ENCODE measurements at regions not wholly inside any gene's neighbourhood (a gene's known extent, or its start where the extent isn't known, plus 50 kb on each side); places are given as distances from the start of the nearest gene placed in this dataset.
"Not testable (repeated sequence)": the region's sequence is repeated elsewhere in the genome, so short reads cannot be mapped to it uniquely, and the experiment has no call there.

GRCh38 chr5:70585996-70586395, 170.8 kb downstream of the GTF2H2C_2 start:
- H3K27me3 Mint-ChIP-seq (ENCODE audit: unreplicated experiment); H3K27ac Mint-ChIP-seq (ENCODE audit: unreplicated experiment): not testable (repeated sequence)

More at GRCh38 chr5:70585996-70586395, 170.8 kb downstream of the GTF2H2C_2 start:
- H3K9me3 Mint-ChIP-seq (ENCODE audit: unreplicated experiment); H3K36me3 Mint-ChIP-seq (ENCODE audit: low read depth, unreplicated experiment); H3K4me1 Mint-ChIP-seq (ENCODE audit: unreplicated experiment); H3K4me3 Mint-ChIP-seq (ENCODE audit: unreplicated experiment): not testable (repeated sequence)
- DNase-seq (ENCODE audit: low spot score), result peak; percentile 2
